ENCODE measurements at regions not wholly inside any gene's neighbourhood (a gene's known extent, or its start where the extent isn't known, plus 50 kb on each side); places are given as distances from the start of the nearest gene placed in this dataset.

DNA sequence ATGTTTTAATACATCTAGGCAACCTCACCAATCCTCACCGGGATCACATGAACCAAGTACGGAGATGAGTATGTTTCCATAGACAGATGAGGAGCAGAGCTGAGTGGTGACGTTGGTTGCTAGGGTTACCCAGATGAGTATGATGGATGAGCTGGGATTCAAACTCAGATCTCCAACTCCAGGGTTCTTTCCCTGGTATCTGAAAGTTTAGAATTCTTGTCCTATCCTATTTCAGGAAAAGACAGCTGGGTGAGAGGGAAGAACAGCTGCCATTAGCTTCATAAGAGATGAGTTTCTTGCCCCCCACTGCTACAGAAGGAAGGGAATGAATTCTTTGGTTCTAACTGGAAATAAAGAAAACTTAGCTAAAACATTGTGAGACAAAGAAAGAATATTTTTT, 728.9 kb upstream of the TBX3 start:
- no peaks in the 10 kb centered on the region for H3K9me3 ChIP-seq (ENCODE audit: control insufficient read depth in 4 of 4, low read length in 3 of 4)
- no peak overlapping the region for H3K4me3 ChIP-seq (ENCODE audit: low read depth in 1 of 3, low read length in 3 of 3)
- no peak for TF ChIP-seq RAD21 (IDR thresholded peaks at IDR 0.05)
- no peak for TF ChIP-seq FOXA2 (IDR thresholded peaks at IDR 0.05)
- TF ChIP-seq, protein P1, sequence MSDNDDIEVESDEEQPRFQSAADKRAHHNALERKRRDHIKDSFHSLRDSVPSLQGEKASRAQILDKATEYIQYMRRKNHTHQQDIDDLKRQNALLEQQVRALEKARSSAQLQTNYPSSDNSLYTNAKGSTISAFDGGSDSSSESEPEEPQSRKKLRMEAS (IDR thresholded peaks at IDR 0.05) = no peak
- no peak for TF ChIP-seq JUND (IDR thresholded peaks at IDR 0.05)
- TF ChIP-seq, protein P2, sequence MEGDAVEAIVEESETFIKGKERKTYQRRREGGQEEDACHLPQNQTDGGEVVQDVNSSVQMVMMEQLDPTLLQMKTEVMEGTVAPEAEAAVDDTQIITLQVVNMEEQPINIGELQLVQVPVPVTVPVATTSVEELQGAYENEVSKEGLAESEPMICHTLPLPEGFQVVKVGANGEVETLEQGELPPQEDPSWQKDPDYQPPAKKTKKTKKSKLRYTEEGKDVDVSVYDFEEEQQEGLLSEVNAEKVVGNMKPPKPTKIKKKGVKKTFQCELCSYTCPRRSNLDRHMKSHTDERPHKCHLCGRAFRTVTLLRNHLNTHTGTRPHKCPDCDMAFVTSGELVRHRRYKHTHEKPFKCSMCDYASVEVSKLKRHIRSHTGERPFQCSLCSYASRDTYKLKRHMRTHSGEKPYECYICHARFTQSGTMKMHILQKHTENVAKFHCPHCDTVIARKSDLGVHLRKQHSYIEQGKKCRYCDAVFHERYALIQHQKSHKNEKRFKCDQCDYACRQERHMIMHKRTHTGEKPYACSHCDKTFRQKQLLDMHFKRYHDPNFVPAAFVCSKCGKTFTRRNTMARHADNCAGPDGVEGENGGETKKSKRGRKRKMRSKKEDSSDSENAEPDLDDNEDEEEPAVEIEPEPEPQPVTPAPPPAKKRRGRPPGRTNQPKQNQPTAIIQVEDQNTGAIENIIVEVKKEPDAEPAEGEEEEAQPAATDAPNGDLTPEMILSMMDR (IDR thresholded peaks at IDR 0.05; ENCODE audit: low read depth, low read length, missing input control) = no peak
- H3K27ac ChIP-seq (ENCODE audit: low read depth in 1 of 2, low read length in 2 of 2) = no peak overlapping the region
- WGBS = 91% methylated on average over 3 of the region's 3 CpGs
- H3K36me3 ChIP-seq (ENCODE audit: control insufficient read depth in 4 of 4, insufficient read depth in 3 of 4, low read depth in 1 of 4, low read length in 3 of 4) = no peaks in the 10 kb centered on the region
- no peak for DNase-seq (ENCODE audit: low spot score)
- no peak overlapping the region for H3K9ac ChIP-seq (ENCODE audit: low read depth in 1 of 2, low read length in 2 of 2)
- no peaks in the 10 kb centered on the region for H3K27me3 ChIP-seq (ENCODE audit: control insufficient read depth in 4 of 4, insufficient read depth in 4 of 4, low read length in 3 of 4)
- no peaks in the 10 kb centered on the region for H3K4me1 ChIP-seq (ENCODE audit: control insufficient read depth in 4 of 4, insufficient read depth in 4 of 4, low read length in 3 of 4)

DNA sequence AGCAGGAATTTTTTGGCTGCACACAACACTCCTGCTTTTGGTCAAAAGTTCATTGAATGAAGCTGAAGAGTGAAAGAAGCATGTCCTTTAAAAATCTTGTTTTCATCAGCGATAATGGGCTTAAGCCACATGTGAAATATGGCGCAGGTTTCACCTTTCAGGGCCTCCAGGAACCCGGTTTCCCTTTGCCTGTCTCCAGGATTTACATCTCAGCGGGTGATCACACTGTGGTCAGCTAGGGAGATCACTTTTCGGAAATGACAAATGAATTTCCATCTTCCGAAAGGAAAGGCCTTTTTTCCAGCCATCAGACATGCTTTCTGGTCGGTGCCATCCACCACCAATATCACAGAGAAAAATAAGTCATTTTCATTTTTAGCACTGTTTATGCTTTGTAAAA, 727.1 kb upstream of the TBX3 start:
- Histone ChIP-seq H3K27me3 (ENCODE audit: control insufficient read depth in 4 of 4, insufficient read depth in 4 of 4, low read length in 3 of 4) (no peaks in the 10 kb centered on the region), H3K9ac (ENCODE audit: low read depth in 1 of 2, low read length in 2 of 2) (no peak overlapping the region), H3K4me1 (ENCODE audit: control insufficient read depth in 4 of 4, insufficient read depth in 4 of 4, low read length in 3 of 4) (no peaks in the 10 kb centered on the region), H3K9me3 (ENCODE audit: control insufficient read depth in 4 of 4, low read length in 3 of 4) (no peaks in the 10 kb centered on the region), H3K4me3 (ENCODE audit: low read depth in 1 of 3, low read length in 3 of 3) (no peak overlapping the region), H3K36me3 (ENCODE audit: control insufficient read depth in 4 of 4, insufficient read depth in 3 of 4, low read depth in 1 of 4, low read length in 3 of 4) (no peaks in the 10 kb centered on the region), H3K27ac (ENCODE audit: low read depth in 1 of 2, low read length in 2 of 2) (no peak overlapping the region)
- TF ChIP-seq, protein P1 (IDR thresholded peaks at IDR 0.05) = no peak
- TF ChIP-seq TAF1 (conservative IDR thresholded peaks at IDR 0.05) (no peak), HNF4G (IDR thresholded peaks at IDR 0.05) (no peak), HNF4A (conservative IDR thresholded peaks at IDR 0.05) (no peak)
- TF ChIP-seq, protein P3, sequence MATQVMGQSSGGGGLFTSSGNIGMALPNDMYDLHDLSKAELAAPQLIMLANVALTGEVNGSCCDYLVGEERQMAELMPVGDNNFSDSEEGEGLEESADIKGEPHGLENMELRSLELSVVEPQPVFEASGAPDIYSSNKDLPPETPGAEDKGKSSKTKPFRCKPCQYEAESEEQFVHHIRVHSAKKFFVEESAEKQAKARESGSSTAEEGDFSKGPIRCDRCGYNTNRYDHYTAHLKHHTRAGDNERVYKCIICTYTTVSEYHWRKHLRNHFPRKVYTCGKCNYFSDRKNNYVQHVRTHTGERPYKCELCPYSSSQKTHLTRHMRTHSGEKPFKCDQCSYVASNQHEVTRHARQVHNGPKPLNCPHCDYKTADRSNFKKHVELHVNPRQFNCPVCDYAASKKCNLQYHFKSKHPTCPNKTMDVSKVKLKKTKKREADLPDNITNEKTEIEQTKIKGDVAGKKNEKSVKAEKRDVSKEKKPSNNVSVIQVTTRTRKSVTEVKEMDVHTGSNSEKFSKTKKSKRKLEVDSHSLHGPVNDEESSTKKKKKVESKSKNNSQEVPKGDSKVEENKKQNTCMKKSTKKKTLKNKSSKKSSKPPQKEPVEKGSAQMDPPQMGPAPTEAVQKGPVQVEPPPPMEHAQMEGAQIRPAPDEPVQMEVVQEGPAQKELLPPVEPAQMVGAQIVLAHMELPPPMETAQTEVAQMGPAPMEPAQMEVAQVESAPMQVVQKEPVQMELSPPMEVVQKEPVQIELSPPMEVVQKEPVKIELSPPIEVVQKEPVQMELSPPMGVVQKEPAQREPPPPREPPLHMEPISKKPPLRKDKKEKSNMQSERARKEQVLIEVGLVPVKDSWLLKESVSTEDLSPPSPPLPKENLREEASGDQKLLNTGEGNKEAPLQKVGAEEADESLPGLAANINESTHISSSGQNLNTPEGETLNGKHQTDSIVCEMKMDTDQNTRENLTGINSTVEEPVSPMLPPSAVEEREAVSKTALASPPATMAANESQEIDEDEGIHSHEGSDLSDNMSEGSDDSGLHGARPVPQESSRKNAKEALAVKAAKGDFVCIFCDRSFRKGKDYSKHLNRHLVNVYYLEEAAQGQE (IDR thresholded peaks at IDR 0.05) = no peak
- WGBS = 80% methylated on average over 7 of the region's 7 CpGs
- no peak for DNase-seq (ENCODE audit: low spot score)

DNA sequence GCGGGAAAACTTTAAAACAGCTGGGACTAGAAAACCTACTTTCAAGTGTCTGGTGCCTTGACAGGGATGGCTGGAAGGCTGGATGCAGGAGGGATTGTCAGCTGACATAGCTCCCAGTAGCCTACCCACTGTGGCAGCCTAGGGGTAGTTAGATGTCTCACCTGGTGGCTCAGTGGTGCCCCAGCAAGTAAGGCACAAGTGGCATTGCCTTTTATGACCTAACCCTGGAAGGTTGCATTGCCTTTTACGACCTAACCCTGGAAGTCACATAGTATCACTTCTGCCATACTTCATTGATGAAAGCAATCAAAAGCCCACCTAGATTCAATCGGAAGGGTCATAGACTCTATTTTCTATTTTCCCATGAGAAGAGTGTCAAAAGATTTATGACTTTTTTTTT, 724.7 kb upstream of the TBX3 start:
- no peak overlapping the region for H3K4me3 ChIP-seq (ENCODE audit: low read depth in 1 of 3, low read length in 3 of 3)
- no peaks in the 10 kb centered on the region for H3K36me3 ChIP-seq (ENCODE audit: control insufficient read depth in 4 of 4, insufficient read depth in 3 of 4, low read depth in 1 of 4, low read length in 3 of 4)
- H3K27ac ChIP-seq (ENCODE audit: low read depth in 1 of 2, low read length in 2 of 2) = no peak overlapping the region
- H3K9ac ChIP-seq (ENCODE audit: low read depth in 1 of 2, low read length in 2 of 2) = no peak overlapping the region
- 95% methylated on average over 3 of the region's 3 CpGs for WGBS
- H3K9me3 ChIP-seq (ENCODE audit: control insufficient read depth in 4 of 4, low read length in 3 of 4) = no peaks in the 10 kb centered on the region
- TF ChIP-seq RXRA (IDR thresholded peaks at IDR 0.05) (no peak), SP1 (IDR thresholded peaks at IDR 0.05) (no peak), TAF1 (conservative IDR thresholded peaks at IDR 0.05) (no peak)
- no peaks in the 10 kb centered on the region for H3K4me1 ChIP-seq (ENCODE audit: control insufficient read depth in 4 of 4, insufficient read depth in 4 of 4, low read length in 3 of 4)
- DNase-seq (ENCODE audit: low spot score) = no peak
- H3K27me3 ChIP-seq (ENCODE audit: control insufficient read depth in 4 of 4, insufficient read depth in 4 of 4, low read length in 3 of 4) = no peaks in the 10 kb centered on the region

Measured in liver (tissue), 8 donors.